Activated naive CD4-positive, alpha-beta T cell treated with anti-CD3 and anti-CD28 coated beads, Interleukin-2, amount 10 ng/mL, durations not matched to agents 7 days and 5 days (primary cell): ENCODE measurements at regions not wholly inside any gene's neighbourhood (a gene's known extent, or its start where the extent isn't known, plus 50 kb on each side); places are given as distances from the start of the nearest gene placed in this dataset.

Experiments
- CTCF ChIA-PET: fragments of 350-600 bp; sonication (Branson Sonifier 250); formaldehyde crosslinking; loops from one replicate; lab custom pipeline; 2021; ENCODE audit warnings: antibody characterized with exemption; lab: Charles Lee
- DNase-seq: peaks from one replicate; pipeline ENCODE4 v3.0.0-alpha.2; 2020
- H3K27ac Mint-ChIP-seq: one replicate; pipeline ENCODE4 v1.8.0; 2021; ENCODE audit warnings: mild to moderate bottlenecking, moderate library complexity, mixed read lengths
- H3K27me3 Mint-ChIP-seq: one replicate; pipeline ENCODE4 v1.8.0; 2021; ENCODE audit warnings: mild to moderate bottlenecking, mixed read lengths
- H3K36me3 Mint-ChIP-seq: one replicate; pipeline ENCODE4 v1.8.0; 2021; ENCODE audit warnings: mixed read lengths
- H3K4me1 Mint-ChIP-seq: one replicate; pipeline ENCODE4 v1.8.0; 2021; ENCODE audit warnings: mixed read lengths
- H3K4me3 Mint-ChIP-seq: one replicate; pipeline ENCODE4 v1.8.0; 2021; ENCODE audit warnings: mild to moderate bottlenecking, moderate library complexity, mixed read lengths
- H3K9me3 Mint-ChIP-seq: one replicate; pipeline ENCODE4 v1.8.0; 2021; ENCODE audit warnings: mixed read lengths

- no peaks in the 10 kb centered on the region for H3K36me3 Mint-ChIP-seq
- H3K4me3 Mint-ChIP-seq: no peak overlapping the region
- CTCF ChIA-PET: interaction anchor here (0.6 to 1.6 kb wide), 6 partner anchors 9 to 379 kb away, joined by 3 to 4 read pairs (median 3); no protein-coding TSS in a partner anchor
- H3K27ac Mint-ChIP-seq: no peak overlapping the region
- DNase-seq: peak; percentile 67
- H3K27me3 Mint-ChIP-seq: no peaks in the 10 kb centered on the region
- no peaks in the 10 kb centered on the region for H3K4me1 Mint-ChIP-seq
- peaks cover 10% of the 10 kb centered on the region for H3K9me3 Mint-ChIP-seq
These were observed 381.6 kb downstream of the TYW1 start for GRCh38 chr7:67377939-67378862.

GRCh38 chr7:67380326-67380725 lies 383.7 kb downstream of the TYW1 start:
- H3K4me1 Mint-ChIP-seq: no peaks in the 10 kb centered on the region
- H3K27me3 Mint-ChIP-seq: no peaks in the 10 kb centered on the region
- H3K27ac Mint-ChIP-seq: no peak overlapping the region

GRCh38 chr7:67380858-67381257 lies 384.2 kb downstream of the TYW1 start:
- Mint-ChIP-seq H3K27me3 (no peaks in the 10 kb centered on the region), H3K9me3 (peaks cover 8% of the 10 kb centered on the region), H3K4me3 (no peak overlapping the region), H3K4me1 (no peaks in the 10 kb centered on the region), H3K27ac (no peak overlapping the region), H3K36me3 (no peaks in the 10 kb centered on the region)
- CTCF ChIA-PET: no interaction called here
- DNase-seq: no peak

More at GRCh38 chr7:67380326-67380725, 383.7 kb downstream of the TYW1 start:
- H3K4me3 Mint-ChIP-seq: no peak overlapping the region
- no peaks in the 10 kb centered on the region for H3K36me3 Mint-ChIP-seq
- CTCF ChIA-PET: interaction anchor here (1.2 kb wide), 1 partner anchor 11 kb away, joined by 3 read pairs; no protein-coding TSS in a partner anchor
- peaks cover 8% of the 10 kb centered on the region for H3K9me3 Mint-ChIP-seq
- no peak for DNase-seq

- H3K27me3 Mint-ChIP-seq: no peaks in the 10 kb centered on the region
- no peaks in the 10 kb centered on the region for H3K4me1 Mint-ChIP-seq
- H3K27ac Mint-ChIP-seq: no peak overlapping the region
- no peaks in the 10 kb centered on the region for H3K9me3 Mint-ChIP-seq
- DNase-seq: no peak
- CTCF ChIA-PET: interaction anchor here (1.3 kb wide), 1 partner anchor 9 kb away, joined by 3 read pairs; no protein-coding TSS in a partner anchor
- H3K36me3 Mint-ChIP-seq: no peaks in the 10 kb centered on the region
- H3K4me3 Mint-ChIP-seq: no peak overlapping the region
These were observed 391.2 kb downstream of the TYW1 start for GRCh38 chr7:67387851-67388250.

- H3K4me3 Mint-ChIP-seq: no peak overlapping the region
- DNase-seq: no peak
- H3K27ac Mint-ChIP-seq: no peak overlapping the region
- CTCF ChIA-PET: interaction anchor here (1.0 kb wide), 1 partner anchor 11 kb away, joined by 3 read pairs; no protein-coding TSS in a partner anchor
- H3K27me3 Mint-ChIP-seq: no peaks in the 10 kb centered on the region
- H3K4me1 Mint-ChIP-seq: no peaks in the 10 kb centered on the region
- no peaks in the 10 kb centered on the region for H3K9me3 Mint-ChIP-seq
- no peaks in the 10 kb centered on the region for H3K36me3 Mint-ChIP-seq
These were observed 394.5 kb downstream of the TYW1 start for GRCh38 chr7:67391168-67391567.

GRCh38 chr7:67392596-67393438 lies 396.2 kb downstream of the TYW1 start:
- Mint-ChIP-seq H3K36me3 (no peaks in the 10 kb centered on the region), H3K27me3 (no peaks in the 10 kb centered on the region), H3K27ac (no peak overlapping the region), H3K4me1 (no peaks in the 10 kb centered on the region), H3K9me3 (peaks cover 5% of the 10 kb centered on the region), H3K4me3 (no peak overlapping the region)
- DNase-seq: no peak
- CTCF ChIA-PET: no interaction called here

DNA sequence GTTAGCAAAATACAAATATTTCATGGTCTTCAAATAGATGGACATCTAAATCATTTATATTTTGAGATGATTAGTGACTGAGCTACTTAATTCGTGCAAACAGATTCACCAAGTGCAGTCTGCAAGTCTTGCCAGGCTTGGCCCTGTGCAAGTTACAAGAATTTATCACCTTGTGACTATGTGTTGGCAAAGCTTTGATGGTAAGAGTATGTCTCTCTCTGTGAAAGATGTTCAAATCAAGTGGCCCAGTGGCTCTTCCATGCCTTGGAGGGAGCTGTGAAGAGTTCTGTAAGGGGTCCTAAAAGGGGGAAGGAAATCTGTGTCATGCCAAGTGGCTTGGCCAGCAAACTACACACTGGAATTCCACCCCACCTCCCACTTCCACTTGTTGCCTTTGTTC lies 397.3 kb downstream of the TYW1 start:
- CTCF ChIA-PET: no interaction called here

DNA sequence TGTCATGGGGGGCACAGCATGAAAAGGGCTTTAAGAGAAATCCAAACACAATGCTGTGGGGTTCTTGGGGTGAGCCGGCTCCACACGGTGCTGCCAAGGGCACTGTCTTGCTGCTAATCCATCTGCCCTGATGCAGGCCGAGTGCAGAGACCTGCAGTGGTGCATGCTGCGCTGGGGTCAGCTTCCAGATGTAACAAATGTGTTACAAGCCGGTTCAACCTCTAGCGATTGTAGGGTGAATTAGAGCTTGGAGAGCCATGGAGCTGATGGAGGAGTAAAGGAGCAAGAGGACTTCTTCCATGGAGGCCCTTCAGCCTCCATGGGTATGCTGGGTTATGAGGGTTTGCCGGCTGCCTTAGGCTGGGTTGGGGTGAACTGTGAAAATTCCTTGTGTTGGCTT lies 402.3 kb downstream of the TYW1 start:
- H3K27me3 Mint-ChIP-seq: no peaks in the 10 kb centered on the region

More for the DNA sequence above, 397.3 kb downstream of the TYW1 start:
- Mint-ChIP-seq H3K9me3 (peaks cover 7% of the 10 kb centered on the region), H3K4me3 (no peak overlapping the region), H3K36me3 (no peaks in the 10 kb centered on the region), H3K4me1 (no peaks in the 10 kb centered on the region), H3K27me3 (no peaks in the 10 kb centered on the region), H3K27ac (no peak overlapping the region)
- DNase-seq: no peak

GRCh38 chr7:67401492-67401891 lies 404.9 kb downstream of the TYW1 start:
- Mint-ChIP-seq H3K9me3 (peaks cover 7% of the 10 kb centered on the region), H3K4me3 (no peak overlapping the region)
- CTCF ChIA-PET: interaction anchor here (0.9 kb wide), 1 partner anchor 17 kb away, joined by 3 read pairs; no protein-coding TSS in a partner anchor

More for the DNA sequence above, 402.3 kb downstream of the TYW1 start:
- CTCF ChIA-PET: no interaction called here
- DNase-seq: no peak
- Mint-ChIP-seq H3K9me3 (peaks cover 7% of the 10 kb centered on the region), H3K4me1 (no peaks in the 10 kb centered on the region), H3K36me3 (no peaks in the 10 kb centered on the region), H3K4me3 (no peak overlapping the region), H3K27ac (no peak overlapping the region)

DNA sequence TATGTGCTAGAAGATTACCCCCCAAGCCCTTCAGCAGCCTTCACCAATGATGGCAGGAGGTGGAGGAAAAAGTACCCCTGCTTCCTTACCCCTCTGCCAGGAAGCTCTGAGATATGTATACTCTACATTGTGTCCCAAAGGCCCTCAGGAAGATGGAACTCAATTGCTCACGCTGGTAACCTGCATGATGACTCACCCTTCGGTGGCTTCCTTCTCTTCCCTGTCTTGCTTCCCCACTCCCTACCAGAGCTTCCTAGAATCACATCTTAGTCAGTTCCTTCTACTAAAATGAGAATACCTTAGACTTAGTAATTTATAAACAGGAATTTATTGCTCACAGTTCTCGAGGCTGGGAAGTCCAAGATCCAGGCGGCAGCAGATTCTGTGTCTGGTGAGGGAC lies 405.6 kb downstream of the TYW1 start:
- Mint-ChIP-seq H3K27ac (no peak overlapping the region), H3K36me3 (no peaks in the 10 kb centered on the region), H3K27me3 (no peaks in the 10 kb centered on the region), H3K4me1 (no peaks in the 10 kb centered on the region), H3K9me3 (peaks cover 4% of the 10 kb centered on the region), H3K4me3 (no peak overlapping the region)
- no peak for DNase-seq
- CTCF ChIA-PET: interaction anchor here (0.9 kb wide), 1 partner anchor 16 kb away, joined by 3 read pairs; no protein-coding TSS in a partner anchor

More at GRCh38 chr7:67401492-67401891, 404.9 kb downstream of the TYW1 start:
- no peaks in the 10 kb centered on the region for H3K27me3 Mint-ChIP-seq
- no peak for DNase-seq
- H3K27ac Mint-ChIP-seq: no peak overlapping the region
- no peaks in the 10 kb centered on the region for H3K4me1 Mint-ChIP-seq
- H3K36me3 Mint-ChIP-seq: no peaks in the 10 kb centered on the region

- no peak overlapping the region for H3K27ac Mint-ChIP-seq
- H3K4me3 Mint-ChIP-seq: no peak overlapping the region
- H3K36me3 Mint-ChIP-seq: no peaks in the 10 kb centered on the region
- CTCF ChIA-PET: no interaction called here
- peaks cover 9% of the 10 kb centered on the region for H3K9me3 Mint-ChIP-seq
- no peak for DNase-seq
- no peaks in the 10 kb centered on the region for H3K27me3 Mint-ChIP-seq
- H3K4me1 Mint-ChIP-seq: no peaks in the 10 kb centered on the region
These were observed 410.3 kb downstream of the TYW1 start for GRCh38 chr7:67406976-67407375.

DNA sequence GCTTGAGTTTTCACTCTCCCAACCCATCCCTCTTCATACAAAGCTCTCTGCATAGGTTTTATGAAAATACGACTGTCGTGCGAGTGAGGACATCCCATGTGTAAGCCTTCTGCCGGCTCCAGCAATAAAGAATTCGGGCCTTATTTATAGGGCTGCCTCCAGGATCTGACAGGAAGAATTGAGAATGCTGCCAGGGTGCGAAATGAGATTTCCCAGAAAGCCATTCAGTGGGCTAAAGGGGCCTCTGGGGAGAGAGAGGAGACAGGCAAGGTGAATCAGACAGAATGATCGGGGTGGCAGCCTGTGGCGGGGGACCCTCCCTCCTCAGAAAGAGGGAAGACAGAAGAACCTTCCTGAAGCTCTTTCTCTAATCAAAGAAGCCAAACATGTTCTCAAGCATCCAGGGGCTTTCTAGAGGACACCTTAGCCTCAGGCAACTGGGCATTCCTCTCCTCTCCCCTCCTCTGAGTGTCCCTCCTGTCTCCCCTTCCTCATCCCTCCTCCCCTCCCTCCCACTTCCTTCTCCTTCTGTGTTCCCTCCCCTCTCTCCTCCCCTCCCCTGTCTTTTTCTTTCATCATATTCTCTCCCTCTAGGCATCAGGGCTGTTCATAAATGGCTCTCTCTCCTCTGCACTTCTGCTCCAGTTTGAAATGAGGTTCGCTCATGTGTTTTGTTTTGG lies 410.9 kb downstream of the TYW1 start:
- Mint-ChIP-seq H3K27me3 (no peaks in the 10 kb centered on the region), H3K4me3 (no peak overlapping the region), H3K27ac (no peak overlapping the region), H3K36me3 (no peaks in the 10 kb centered on the region), H3K9me3 (peaks cover 9% of the 10 kb centered on the region), H3K4me1 (no peaks in the 10 kb centered on the region)
- CTCF ChIA-PET: no interaction called here
- no peak for DNase-seq

DNA sequence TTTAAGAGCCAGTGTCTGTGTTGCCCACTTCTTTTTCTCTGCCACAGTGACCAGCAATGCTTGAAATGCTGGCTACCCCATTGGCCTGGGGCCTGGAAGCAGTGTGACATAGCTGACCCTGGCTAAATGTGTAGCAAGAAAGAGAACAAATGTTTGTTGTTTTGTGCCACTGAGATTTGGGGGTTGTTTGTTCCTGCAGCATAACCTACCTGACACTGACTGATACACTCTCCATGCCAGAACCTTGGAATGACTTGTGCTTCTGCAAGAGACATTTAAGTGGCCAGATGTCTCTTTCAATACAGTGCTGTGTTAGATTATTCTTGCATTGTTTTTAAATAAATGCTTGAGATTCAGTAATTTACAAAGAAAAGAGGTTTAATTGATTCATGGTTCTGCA lies 411.5 kb downstream of the TYW1 start:
- Mint-ChIP-seq H3K27me3 (no peaks in the 10 kb centered on the region), H3K27ac (no peak overlapping the region), H3K9me3 (peaks cover 13% of the 10 kb centered on the region), H3K4me1 (no peaks in the 10 kb centered on the region), H3K4me3 (no peak overlapping the region), H3K36me3 (no peaks in the 10 kb centered on the region)
- CTCF ChIA-PET: no interaction called here
- DNase-seq: no peak

DNA sequence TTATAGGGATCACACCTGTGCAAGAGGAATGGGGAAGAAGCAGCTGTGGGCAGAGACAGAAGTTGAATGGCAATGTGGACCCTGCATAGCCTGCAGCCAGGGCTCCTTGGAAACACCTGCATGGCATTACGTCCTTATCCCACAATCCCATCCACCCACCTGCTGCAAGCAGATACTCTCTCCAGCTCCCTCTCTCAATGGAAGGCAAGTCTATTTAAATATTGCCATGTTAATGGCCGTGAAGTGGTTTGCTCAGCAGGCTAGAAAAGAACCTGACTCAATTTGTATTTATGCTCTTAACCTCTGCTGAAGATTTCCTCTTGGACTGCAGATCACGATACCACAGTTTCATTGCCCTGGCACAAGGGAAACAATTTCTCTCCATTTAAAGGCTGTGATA lies 417.0 kb downstream of the TYW1 start:
- DNase-seq: no peak
- Mint-ChIP-seq H3K4me3 (no peak overlapping the region), H3K27me3 (no peaks in the 10 kb centered on the region), H3K36me3 (no peaks in the 10 kb centered on the region), H3K9me3 (peaks cover 12% of the 10 kb centered on the region), H3K27ac (no peak overlapping the region), H3K4me1 (no peaks in the 10 kb centered on the region)
- CTCF ChIA-PET: no interaction called here
